ENCODE measurements at regions not wholly inside any gene's neighbourhood (a gene's known extent, or its start where the extent isn't known, plus 50 kb on each side); places are given as distances from the start of the nearest gene placed in this dataset.

GRCh38 chr3:86563400-86563970 is 427.5 kb downstream of the VGLL3 start:
- intact Hi-C loops (cut with micrococcal nuclease), result no loop called here
- H3K4me1 Mint-ChIP-seq (ENCODE audit: low read depth), result no peaks in the 10 kb centered on the region
- no peak for DNase-seq
- H3K9me3 Mint-ChIP-seq, result peaks cover 3% of the 10 kb centered on the region
- no peaks in the 10 kb centered on the region for H3K27me3 Mint-ChIP-seq
- no peak overlapping the region for H3K27ac Mint-ChIP-seq
- CTCF ChIA-PET, result interaction anchor here (1.2 kb wide), 1 partner anchor 10 kb away, joined by 3 read pairs; no protein-coding TSS in a partner anchor
- POLR2A ChIA-PET, result no interaction called here
- no peak overlapping the region for H3K4me3 Mint-ChIP-seq
- no peaks in the 10 kb centered on the region for H3K36me3 Mint-ChIP-seq

DNA sequence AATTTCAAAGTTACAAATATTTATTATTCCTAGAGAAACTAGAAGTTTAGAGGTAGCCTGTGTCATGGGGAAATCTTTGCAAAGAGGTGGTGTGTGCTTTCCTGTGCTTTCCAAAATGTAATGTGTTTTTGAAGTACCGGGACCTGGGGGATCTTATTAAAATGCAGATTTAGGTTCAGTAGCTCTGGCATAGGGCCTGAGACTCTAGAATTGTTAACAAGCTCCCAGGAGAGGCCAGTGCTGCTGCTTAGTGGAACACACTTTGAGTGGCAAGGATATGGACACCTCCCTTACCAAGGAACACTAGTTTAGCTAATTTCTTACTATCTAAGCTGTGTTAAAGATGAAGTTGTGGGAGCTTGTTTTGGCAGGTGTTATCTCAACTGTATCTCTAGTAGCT is 428.9 kb downstream of the VGLL3 start:
- no peak overlapping the region for H3K4me3 Mint-ChIP-seq
- no peaks in the 10 kb centered on the region for H3K4me1 Mint-ChIP-seq (ENCODE audit: low read depth)
- ChIA-PET POLR2A (no interaction called here), CTCF (interaction anchor here (0.9 kb wide), 1 partner anchor 8 kb away, joined by 5 read pairs; no protein-coding TSS in a partner anchor)
- no peaks in the 10 kb centered on the region for H3K27me3 Mint-ChIP-seq
- intact Hi-C loops (cut with micrococcal nuclease), result no loop called here
- H3K27ac Mint-ChIP-seq, result no peak overlapping the region
- no peak for DNase-seq
- H3K9me3 Mint-ChIP-seq, result peaks cover 2% of the 10 kb centered on the region
- no peaks in the 10 kb centered on the region for H3K36me3 Mint-ChIP-seq

DNA sequence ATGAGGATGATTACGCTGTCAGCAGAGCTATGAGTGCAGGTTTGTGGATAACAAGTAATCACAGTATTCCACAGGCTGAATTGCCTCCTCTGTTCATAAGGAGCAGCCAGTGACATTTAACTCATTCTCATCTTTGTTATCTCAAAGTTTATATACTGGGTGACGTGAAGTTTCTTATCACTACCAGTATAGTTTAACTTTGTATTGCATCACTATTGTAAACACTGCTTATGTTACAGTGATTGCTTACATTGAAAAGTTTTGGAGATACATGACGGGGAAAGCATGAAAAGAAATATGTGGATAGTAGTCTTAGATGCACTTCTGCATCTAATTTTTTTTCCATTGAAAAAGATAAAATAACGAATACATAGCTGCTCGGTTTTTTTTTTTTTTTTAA is 429.7 kb downstream of the VGLL3 start:
- DNase-seq, result no peak
- intact Hi-C loops (cut with micrococcal nuclease), result no loop called here
- no peak overlapping the region for H3K4me3 Mint-ChIP-seq
- no peaks in the 10 kb centered on the region for H3K4me1 Mint-ChIP-seq (ENCODE audit: low read depth)
- no peak overlapping the region for H3K27ac Mint-ChIP-seq
- H3K36me3 Mint-ChIP-seq, result no peaks in the 10 kb centered on the region
- POLR2A ChIA-PET, result no interaction called here
- H3K9me3 Mint-ChIP-seq, result peaks cover 2% of the 10 kb centered on the region
- CTCF ChIA-PET, result no interaction called here
- H3K27me3 Mint-ChIP-seq, result no peaks in the 10 kb centered on the region

DNA sequence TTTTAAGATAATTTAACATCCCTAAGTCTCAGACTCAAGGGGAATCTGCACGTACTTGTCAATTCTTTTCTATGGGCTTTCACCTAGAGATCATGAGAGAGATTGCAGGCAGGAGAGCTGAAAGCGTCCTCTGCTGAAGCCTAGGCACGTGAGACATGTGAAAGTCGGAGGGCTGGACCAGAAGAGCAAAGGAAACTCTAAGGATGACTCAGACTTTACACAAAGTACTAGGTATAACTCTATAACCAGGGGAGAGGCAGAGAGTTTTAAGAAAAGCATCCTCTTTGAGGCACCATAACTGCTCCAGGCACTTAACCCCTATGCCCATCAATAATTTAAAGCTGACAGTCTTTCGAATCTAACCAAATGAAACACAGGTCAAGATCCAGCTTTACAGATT is 436.6 kb downstream of the VGLL3 start:
- no peak for DNase-seq
- H3K27ac Mint-ChIP-seq, result no peak overlapping the region
- no peaks in the 10 kb centered on the region for H3K4me1 Mint-ChIP-seq (ENCODE audit: low read depth)
- peaks cover 2% of the 10 kb centered on the region for H3K9me3 Mint-ChIP-seq
- no peak overlapping the region for H3K4me3 Mint-ChIP-seq
- intact Hi-C loops (cut with micrococcal nuclease), result no loop called here
- CTCF ChIA-PET, result interaction anchor here (0.6 to 1.0 kb wide), 2 partner anchors 8 to 17 kb away, joined by 3 to 5 read pairs; no protein-coding TSS in a partner anchor
- POLR2A ChIA-PET, result no interaction called here
- H3K27me3 Mint-ChIP-seq, result no peaks in the 10 kb centered on the region
- H3K36me3 Mint-ChIP-seq, result no peaks in the 10 kb centered on the region

DNA sequence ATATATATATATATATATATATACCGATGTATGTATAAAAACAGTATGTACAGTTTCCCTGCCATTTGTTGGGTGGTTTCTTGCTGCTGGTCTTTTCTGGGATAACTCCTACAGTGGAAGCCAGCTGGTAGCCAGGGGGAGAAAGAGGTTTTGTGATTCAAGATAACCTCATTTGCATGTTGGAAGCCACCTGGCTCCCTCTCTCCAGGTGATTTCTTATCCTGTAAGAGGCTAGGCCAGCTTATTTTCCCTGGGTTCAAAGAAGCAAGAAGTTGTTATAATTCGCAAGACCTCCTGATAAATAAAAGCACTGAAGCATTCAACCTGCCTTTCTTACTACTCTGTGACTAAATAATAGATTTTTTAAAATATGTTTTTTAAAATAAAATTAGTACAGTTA is 443.3 kb downstream of the VGLL3 start:
- H3K9me3 Mint-ChIP-seq, result peaks cover 7% of the 10 kb centered on the region
- intact Hi-C loops (cut with micrococcal nuclease), result no loop called here
- H3K4me1 Mint-ChIP-seq (ENCODE audit: low read depth), result no peaks in the 10 kb centered on the region
- H3K36me3 Mint-ChIP-seq, result no peaks in the 10 kb centered on the region
- H3K27ac Mint-ChIP-seq, result no peak overlapping the region
- H3K4me3 Mint-ChIP-seq, result no peak overlapping the region
- H3K27me3 Mint-ChIP-seq, result no peaks in the 10 kb centered on the region
- CTCF ChIA-PET, result no interaction called here
- POLR2A ChIA-PET, result no interaction called here
- DNase-seq, result no peak

GRCh38 chr3:86537171-86537570 is 453.8 kb downstream of the VGLL3 start:
- H3K27me3 Mint-ChIP-seq, result no peaks in the 10 kb centered on the region

GRCh38 chr3:86519819-86520218 is 471.1 kb downstream of the VGLL3 start:
- POLR2A ChIA-PET, result no interaction called here
- DNase-seq, result no peak
- no peaks in the 10 kb centered on the region for H3K9me3 Mint-ChIP-seq
- H3K36me3 Mint-ChIP-seq, result no peaks in the 10 kb centered on the region
- no peak overlapping the region for H3K27ac Mint-ChIP-seq
- intact Hi-C loops (cut with micrococcal nuclease), result no loop called here
- H3K4me1 Mint-ChIP-seq (ENCODE audit: low read depth), result no peaks in the 10 kb centered on the region
- CTCF ChIA-PET, result no interaction called here
- no peak overlapping the region for H3K4me3 Mint-ChIP-seq
- H3K27me3 Mint-ChIP-seq, result no peaks in the 10 kb centered on the region

More at GRCh38 chr3:86537171-86537570, 453.8 kb downstream of the VGLL3 start:
- peaks cover 15% of the 10 kb centered on the region for H3K9me3 Mint-ChIP-seq
- H3K36me3 Mint-ChIP-seq, result no peaks in the 10 kb centered on the region
- intact Hi-C loops (cut with micrococcal nuclease), result no loop called here
- no peak overlapping the region for H3K27ac Mint-ChIP-seq
- H3K4me1 Mint-ChIP-seq (ENCODE audit: low read depth), result no peaks in the 10 kb centered on the region
- POLR2A ChIA-PET, result no interaction called here
- DNase-seq, result no peak
- H3K4me3 Mint-ChIP-seq, result no peak overlapping the region
- CTCF ChIA-PET, result no interaction called here

DNA sequence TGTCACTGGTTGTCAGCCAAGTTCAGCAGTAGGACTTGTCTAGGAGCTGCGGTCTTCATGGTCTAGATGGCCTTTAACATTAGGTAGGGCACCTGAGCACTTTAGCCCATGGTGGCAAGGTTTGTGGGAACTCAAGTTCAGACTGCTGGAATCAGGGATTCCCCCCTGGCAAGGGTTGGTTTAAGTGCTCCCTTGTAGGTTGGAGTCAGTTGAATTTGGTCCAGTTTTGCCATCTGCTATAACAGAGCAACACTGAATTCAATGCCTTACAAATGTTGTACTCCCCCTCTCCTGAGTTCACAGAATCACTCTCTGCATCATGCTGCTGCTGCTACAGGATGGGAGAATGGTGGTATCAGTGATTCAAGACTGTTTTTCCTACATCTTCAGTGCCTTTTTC is 509.3 kb downstream of the VGLL3 start:
- H3K4me1 Mint-ChIP-seq (ENCODE audit: low read depth), result no peaks in the 10 kb centered on the region

GRCh38 chr3:86481031-86481430 is 509.9 kb downstream of the VGLL3 start:
- no peaks in the 10 kb centered on the region for H3K27me3 Mint-ChIP-seq
- DNase-seq, result no peak
- POLR2A ChIA-PET, result no interaction called here
- intact Hi-C loops (cut with micrococcal nuclease), result no loop called here
- CTCF ChIA-PET, result no interaction called here
- no peaks in the 10 kb centered on the region for H3K4me1 Mint-ChIP-seq (ENCODE audit: low read depth)
- peaks cover 6% of the 10 kb centered on the region for H3K9me3 Mint-ChIP-seq
- no peak overlapping the region for H3K4me3 Mint-ChIP-seq
- H3K36me3 Mint-ChIP-seq, result no peaks in the 10 kb centered on the region
- H3K27ac Mint-ChIP-seq, result no peak overlapping the region

More for the DNA sequence above, 509.3 kb downstream of the VGLL3 start:
- intact Hi-C loops (cut with micrococcal nuclease), result no loop called here
- CTCF ChIA-PET, result no interaction called here
- POLR2A ChIA-PET, result no interaction called here
- no peak for DNase-seq
- H3K9me3 Mint-ChIP-seq, result peaks cover 6% of the 10 kb centered on the region
- H3K36me3 Mint-ChIP-seq, result no peaks in the 10 kb centered on the region
- H3K4me3 Mint-ChIP-seq, result no peak overlapping the region
- no peak overlapping the region for H3K27ac Mint-ChIP-seq
- H3K27me3 Mint-ChIP-seq, result no peaks in the 10 kb centered on the region

- Mint-ChIP-seq H3K9me3 (peaks cover 7% of the 10 kb centered on the region), H3K27ac (no peak overlapping the region), H3K36me3 (no peaks in the 10 kb centered on the region), H3K4me1 (ENCODE audit: low read depth) (no peaks in the 10 kb centered on the region), H3K4me3 (no peak overlapping the region), H3K27me3 (no peaks in the 10 kb centered on the region)
- ChIA-PET CTCF (no interaction called here), POLR2A (no interaction called here)
- intact Hi-C loops (cut with micrococcal nuclease), result no loop called here
- no peak for DNase-seq
These were observed 526.8 kb downstream of the VGLL3 start for GRCh38 chr3:86464180-86464579.

DNA sequence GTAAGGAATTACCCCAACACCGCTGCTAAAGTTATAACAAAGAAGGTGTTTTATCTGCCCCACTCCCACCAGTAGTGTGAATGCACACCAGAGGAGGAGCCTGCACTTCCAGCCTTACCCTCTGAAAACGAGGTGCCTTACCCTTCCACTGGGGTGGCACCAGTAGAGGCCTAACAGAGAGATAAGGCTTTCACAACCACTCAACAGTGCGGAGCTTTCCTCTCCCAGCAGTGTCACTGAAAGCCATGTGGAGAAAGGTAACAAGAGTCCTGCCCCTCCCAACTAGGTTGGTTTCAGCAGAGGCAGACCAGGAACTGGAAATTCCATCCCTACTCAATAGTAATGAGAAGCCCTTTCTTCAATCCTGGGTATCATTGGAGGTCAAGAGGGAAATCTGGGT is 539.2 kb downstream of the VGLL3 start:
- ChIA-PET POLR2A (no interaction called here), CTCF (no interaction called here)
- Mint-ChIP-seq H3K4me1 (ENCODE audit: low read depth) (no peaks in the 10 kb centered on the region), H3K27me3 (no peaks in the 10 kb centered on the region), H3K9me3 (peaks cover 3% of the 10 kb centered on the region), H3K36me3 (no peaks in the 10 kb centered on the region), H3K27ac (no peak overlapping the region), H3K4me3 (no peak overlapping the region)
- intact Hi-C loops (cut with micrococcal nuclease), result no loop called here
- no peak for DNase-seq

GRCh38 chr3:86438544-86438943 is 552.4 kb downstream of the VGLL3 start:
- Mint-ChIP-seq H3K27ac (no peak overlapping the region), H3K36me3 (no peaks in the 10 kb centered on the region), H3K27me3 (no peaks in the 10 kb centered on the region), H3K9me3 (no peaks in the 10 kb centered on the region), H3K4me1 (ENCODE audit: low read depth) (no peaks in the 10 kb centered on the region), H3K4me3 (no peak overlapping the region)
- no peak for DNase-seq
- ChIA-PET POLR2A (no interaction called here), CTCF (no interaction called here)
- intact Hi-C loops (cut with micrococcal nuclease), result no loop called here

GRCh38 chr3:86427343-86427742 is 563.6 kb downstream of the VGLL3 start:
- no peaks in the 10 kb centered on the region for H3K4me1 Mint-ChIP-seq (ENCODE audit: low read depth)
- no peaks in the 10 kb centered on the region for H3K36me3 Mint-ChIP-seq
- intact Hi-C loops (cut with micrococcal nuclease), result no loop called here
- no peak overlapping the region for H3K27ac Mint-ChIP-seq
- H3K9me3 Mint-ChIP-seq, result peaks cover 9% of the 10 kb centered on the region
- POLR2A ChIA-PET, result no interaction called here
- DNase-seq, result no peak
- no peak overlapping the region for H3K4me3 Mint-ChIP-seq
- CTCF ChIA-PET, result no interaction called here
- no peaks in the 10 kb centered on the region for H3K27me3 Mint-ChIP-seq

All from activated CD4-positive, alpha-beta memory T cell treated with anti-CD3 and anti-CD28 coated beads for 36 hours (primary cell).